SK-N-SH treated with all-trans-retinoic acid at 6 μM for 48 hours (cell line): ENCODE measurements at regions not wholly inside any gene's neighbourhood (a gene's known extent, or its start where the extent isn't known, plus 50 kb on each side); places are given as distances from the start of the nearest gene placed in this dataset.
A peak's percentile ranks its signal among the peaks of the same experiment; 100 is the strongest.

Source experiments
- ATAC-seq: fragments of 200-7000 bp; cut with Tn5 transposase; 3 replicates; pipeline ENCODE4 v1.9.1; 2020; ENCODE audit warnings: mild to moderate bottlenecking, moderate library complexity
- ARNTL ChIP-seq: fragments of 450-650 bp; formaldehyde crosslinking; IDR thresholded peaks from 2 replicates; pipeline ENCODE4 v1.5.0; 2020; ENCODE audit warnings: low read depth, mild to moderate bottlenecking, moderate library complexity, borderline replicate concordance
- BACH2 ChIP-seq: fragments of 250-450 bp; sonication (Bioruptor Pico); IDR thresholded peaks from 2 replicates; pipeline ENCODE4 v1.9.0; 2021; ENCODE audit warnings: mild to moderate bottlenecking, borderline replicate concordance
- ESRRG ChIP-seq: fragments of 250-450 bp; sonication (Bioruptor Pico); IDR thresholded peaks from 2 replicates; pipeline ENCODE4 v1.6.1; 2021; ENCODE audit warnings: mild to moderate bottlenecking
- GLIS3 ChIP-seq: fragments of 250-450 bp; sonication (Bioruptor Pico); IDR thresholded peaks from 2 replicates; pipeline ENCODE4 v1.5.0; 2020; ENCODE audit warnings: mild to moderate bottlenecking, moderate library complexity
- ISL1 ChIP-seq: fragments of 250-450 bp; sonication (Bioruptor Pico); IDR thresholded peaks from 2 replicates; pipeline ENCODE4 v2.1.2; 2022; ENCODE audit warnings: mild to moderate bottlenecking, moderate library complexity
- OSR1 ChIP-seq: fragments of 250-450 bp; sonication (Bioruptor Pico); IDR thresholded peaks from 2 replicates; pipeline ENCODE4 v1.8.0; 2022; ENCODE audit warnings: moderate library complexity, mild to moderate bottlenecking, inconsistent platforms
- PPARA ChIP-seq: fragments of 250-450 bp; sonication (Bioruptor Pico); IDR thresholded peaks from 2 replicates; pipeline ENCODE4 v1.5.0; 2020; ENCODE audit warnings: mild to moderate bottlenecking, borderline replicate concordance
- RARB ChIP-seq: fragments of 250-450 bp; sonication (Bioruptor Pico); IDR thresholded peaks from 2 replicates; pipeline ENCODE4 v1.8.0; 2021; ENCODE audit warnings: mild to moderate bottlenecking, moderate library complexity
- TCF4 ChIP-seq: fragments of 250-450 bp; sonication (Bioruptor Pico); IDR thresholded peaks from 2 replicates; pipeline ENCODE4 v1.8.0; 2021; ENCODE audit warnings: mild to moderate bottlenecking, moderate library complexity, borderline replicate concordance
- TOX ChIP-seq: fragments of 250-450 bp; sonication (Bioruptor Pico); IDR thresholded peaks from 2 replicates; pipeline ENCODE4 v1.8.0; 2021; ENCODE audit warnings: mild to moderate bottlenecking, moderate library complexity, borderline replicate concordance
- ZC3H10 ChIP-seq: fragments of 250-450 bp; sonication (Bioruptor Pico); IDR thresholded peaks from 2 replicates; pipeline ENCODE4 v1.5.1; 2021; ENCODE audit warnings: mild to moderate bottlenecking, moderate library complexity
- ZFP3 ChIP-seq: fragments of 250-450 bp; sonication (Bioruptor Pico); IDR thresholded peaks from 2 replicates; pipeline ENCODE4 v1.5.0; 2020; ENCODE audit warnings: mild to moderate bottlenecking, moderate library complexity
- ZFP30 ChIP-seq: fragments of 450-650 bp; formaldehyde crosslinking; IDR thresholded peaks from 2 replicates; pipeline ENCODE4 v1.5.0; 2022; ENCODE audit warnings: mild to moderate bottlenecking, moderate library complexity
- ZNF565 ChIP-seq: fragments of 450-650 bp; formaldehyde crosslinking; conservative IDR thresholded peaks from 2 replicates; pipeline ENCODE4 v1.5.0; 2020; ENCODE audit warnings: low read depth, mild to moderate bottlenecking, moderate library complexity
- ZNF70 ChIP-seq: fragments of 450-650 bp; formaldehyde crosslinking; IDR thresholded peaks from 2 replicates; pipeline ENCODE4 v1.5.0; 2020; ENCODE audit warnings: mild to moderate bottlenecking, moderate library complexity
- ZNF8 ChIP-seq: fragments of 450-650 bp; formaldehyde crosslinking; IDR thresholded peaks from 2 replicates; pipeline ENCODE4 v1.5.0; 2020; ENCODE audit warnings: mild to moderate bottlenecking, moderate library complexity
- TF ChIP-seq, protein P1 (sequence below): fragments of 250-450 bp; sonication (Bioruptor Pico); IDR thresholded peaks from 2 replicates; pipeline ENCODE4 v1.5.0; 2020; ENCODE audit warnings: mild to moderate bottlenecking, moderate library complexity
- TF ChIP-seq, protein P2 (sequence below): fragments of 250-450 bp; sonication (Bioruptor Pico); IDR thresholded peaks from 2 replicates; pipeline ENCODE4 v1.5.1; 2021; ENCODE audit warnings: mild to moderate bottlenecking, moderate library complexity
- TF ChIP-seq, protein P3 (sequence below): fragments of 250-450 bp; sonication (Bioruptor Pico); IDR thresholded peaks from 2 replicates; pipeline ENCODE4 v1.8.0; 2020; ENCODE audit warnings: mild to moderate bottlenecking, moderate library complexity, borderline replicate concordance
- TF ChIP-seq, protein P4 (sequence below): fragments of 250-450 bp; sonication (Bioruptor Pico); IDR thresholded peaks from 2 replicates; pipeline ENCODE4 v1.8.0; 2021; ENCODE audit warnings: low read depth, mild to moderate bottlenecking, moderate library complexity, borderline replicate concordance
- TF ChIP-seq, protein P5 (sequence below): fragments of 250-450 bp; sonication (Bioruptor Pico); IDR thresholded peaks from 2 replicates; pipeline ENCODE4 v1.5.1; 2020; ENCODE audit warnings: low read depth, mild to moderate bottlenecking, moderate library complexity

DNA sequence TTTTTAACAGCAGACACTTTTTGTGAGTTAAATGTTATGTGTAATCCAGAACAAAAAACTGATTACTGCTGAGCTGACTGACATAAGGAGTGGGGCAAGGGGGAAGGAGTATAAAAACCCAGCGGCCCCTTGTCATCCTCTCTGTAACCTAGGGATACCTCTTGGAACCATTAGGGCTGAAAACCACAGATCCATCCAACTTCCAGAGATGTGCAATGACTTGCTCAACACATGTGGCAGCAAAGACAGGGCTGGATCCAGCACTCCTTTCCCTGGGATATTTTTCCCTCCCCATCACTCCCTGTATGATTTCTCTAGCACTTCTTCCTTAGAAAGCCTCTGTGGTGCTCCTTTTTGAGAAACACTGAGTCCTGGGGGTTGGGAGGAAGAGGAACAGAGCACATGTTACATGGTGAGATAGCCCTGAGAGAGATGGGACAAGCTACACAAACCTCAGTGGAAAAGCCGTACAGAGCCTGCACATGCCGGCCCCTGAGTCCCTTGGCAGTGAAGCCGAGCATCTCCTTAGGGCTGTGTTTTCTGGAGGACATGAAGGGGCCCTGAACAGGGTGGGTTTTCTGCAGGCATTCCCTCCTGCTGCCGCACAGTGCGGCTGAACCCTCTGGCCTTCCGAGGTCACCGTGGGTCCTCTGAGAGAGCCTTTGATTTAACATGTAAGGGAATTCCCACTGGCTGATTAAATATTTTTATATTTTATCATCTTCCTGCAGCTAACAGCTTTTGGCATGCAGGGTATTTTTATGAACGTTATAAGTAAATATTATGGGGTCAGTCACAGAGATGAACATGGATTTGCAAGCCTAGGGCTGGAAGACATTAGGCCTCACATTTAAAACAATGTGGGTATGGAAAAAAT is 219.9 kb downstream of the COG6 start:
- TF ChIP-seq TCF4: no peak
- TF ChIP-seq, protein P1, sequence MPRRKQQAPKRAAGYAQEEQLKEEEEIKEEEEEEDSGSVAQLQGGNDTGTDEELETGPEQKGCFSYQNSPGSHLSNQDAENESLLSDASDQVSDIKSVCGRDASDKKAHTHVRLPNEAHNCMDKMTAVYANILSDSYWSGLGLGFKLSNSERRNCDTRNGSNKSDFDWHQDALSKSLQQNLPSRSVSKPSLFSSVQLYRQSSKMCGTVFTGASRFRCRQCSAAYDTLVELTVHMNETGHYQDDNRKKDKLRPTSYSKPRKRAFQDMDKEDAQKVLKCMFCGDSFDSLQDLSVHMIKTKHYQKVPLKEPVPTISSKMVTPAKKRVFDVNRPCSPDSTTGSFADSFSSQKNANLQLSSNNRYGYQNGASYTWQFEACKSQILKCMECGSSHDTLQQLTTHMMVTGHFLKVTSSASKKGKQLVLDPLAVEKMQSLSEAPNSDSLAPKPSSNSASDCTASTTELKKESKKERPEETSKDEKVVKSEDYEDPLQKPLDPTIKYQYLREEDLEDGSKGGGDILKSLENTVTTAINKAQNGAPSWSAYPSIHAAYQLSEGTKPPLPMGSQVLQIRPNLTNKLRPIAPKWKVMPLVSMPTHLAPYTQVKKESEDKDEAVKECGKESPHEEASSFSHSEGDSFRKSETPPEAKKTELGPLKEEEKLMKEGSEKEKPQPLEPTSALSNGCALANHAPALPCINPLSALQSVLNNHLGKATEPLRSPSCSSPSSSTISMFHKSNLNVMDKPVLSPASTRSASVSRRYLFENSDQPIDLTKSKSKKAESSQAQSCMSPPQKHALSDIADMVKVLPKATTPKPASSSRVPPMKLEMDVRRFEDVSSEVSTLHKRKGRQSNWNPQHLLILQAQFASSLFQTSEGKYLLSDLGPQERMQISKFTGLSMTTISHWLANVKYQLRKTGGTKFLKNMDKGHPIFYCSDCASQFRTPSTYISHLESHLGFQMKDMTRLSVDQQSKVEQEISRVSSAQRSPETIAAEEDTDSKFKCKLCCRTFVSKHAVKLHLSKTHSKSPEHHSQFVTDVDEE (CRISPR knock-in tag): no peak
- TF ChIP-seq ZNF70: no peak
- TF ChIP-seq, all 23 proteins: peak for 0
- ATAC-seq: peak; percentile 45

DNA sequence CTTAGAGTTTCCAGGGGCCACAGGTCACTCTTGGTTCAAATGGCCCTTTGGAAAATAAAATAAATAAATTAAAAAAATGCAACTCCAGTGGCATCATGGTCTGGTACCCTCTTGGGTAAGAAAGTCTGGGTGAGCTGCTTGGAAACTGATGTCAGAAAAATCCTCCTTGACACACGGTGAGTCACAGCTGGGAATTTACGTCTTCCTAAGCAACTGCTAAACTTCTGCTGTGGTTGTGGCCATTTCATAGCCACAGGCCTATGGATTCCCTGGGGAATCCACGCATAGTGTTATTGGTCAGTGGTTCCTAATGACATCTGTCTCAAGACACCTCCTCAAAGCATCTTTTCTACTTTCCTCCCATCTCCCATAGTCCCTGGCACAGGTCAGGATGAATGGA is 220.8 kb downstream of the COG6 start:
- ATAC-seq: peak; percentile 67
- TF ChIP-seq GLIS3 (no peak), ISL1 (CRISPR knock-in tag) (no peak), PPARA (CRISPR knock-in tag) (no peak), TCF4 (no peak), ARNTL (CRISPR knock-in tag) (no peak), ZNF565 (CRISPR knock-in tag) (no peak), ZNF70 (no peak), BACH2 (no peak), ZFP30 (CRISPR knock-in tag) (no peak), OSR1 (no peak), ZNF8 (CRISPR knock-in tag) (no peak), RARB (CRISPR knock-in tag) (no peak), ZFP3 (CRISPR knock-in tag) (no peak), TOX (no peak), ESRRG (CRISPR knock-in tag) (no peak)
- TF ChIP-seq, protein P2, sequence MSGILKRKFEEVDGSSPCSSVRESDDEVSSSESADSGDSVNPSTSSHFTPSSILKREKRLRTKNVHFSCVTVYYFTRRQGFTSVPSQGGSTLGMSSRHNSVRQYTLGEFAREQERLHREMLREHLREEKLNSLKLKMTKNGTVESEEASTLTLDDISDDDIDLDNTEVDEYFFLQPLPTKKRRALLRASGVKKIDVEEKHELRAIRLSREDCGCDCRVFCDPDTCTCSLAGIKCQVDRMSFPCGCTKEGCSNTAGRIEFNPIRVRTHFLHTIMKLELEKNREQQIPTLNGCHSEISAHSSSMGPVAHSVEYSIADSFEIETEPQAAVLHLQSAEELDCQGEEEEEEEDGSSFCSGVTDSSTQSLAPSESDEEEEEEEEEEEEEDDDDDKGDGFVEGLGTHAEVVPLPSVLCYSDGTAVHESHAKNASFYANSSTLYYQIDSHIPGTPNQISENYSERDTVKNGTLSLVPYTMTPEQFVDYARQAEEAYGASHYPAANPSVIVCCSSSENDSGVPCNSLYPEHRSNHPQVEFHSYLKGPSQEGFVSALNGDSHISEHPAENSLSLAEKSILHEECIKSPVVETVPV (CRISPR knock-in tag): no peak
- TF ChIP-seq, protein P3, sequence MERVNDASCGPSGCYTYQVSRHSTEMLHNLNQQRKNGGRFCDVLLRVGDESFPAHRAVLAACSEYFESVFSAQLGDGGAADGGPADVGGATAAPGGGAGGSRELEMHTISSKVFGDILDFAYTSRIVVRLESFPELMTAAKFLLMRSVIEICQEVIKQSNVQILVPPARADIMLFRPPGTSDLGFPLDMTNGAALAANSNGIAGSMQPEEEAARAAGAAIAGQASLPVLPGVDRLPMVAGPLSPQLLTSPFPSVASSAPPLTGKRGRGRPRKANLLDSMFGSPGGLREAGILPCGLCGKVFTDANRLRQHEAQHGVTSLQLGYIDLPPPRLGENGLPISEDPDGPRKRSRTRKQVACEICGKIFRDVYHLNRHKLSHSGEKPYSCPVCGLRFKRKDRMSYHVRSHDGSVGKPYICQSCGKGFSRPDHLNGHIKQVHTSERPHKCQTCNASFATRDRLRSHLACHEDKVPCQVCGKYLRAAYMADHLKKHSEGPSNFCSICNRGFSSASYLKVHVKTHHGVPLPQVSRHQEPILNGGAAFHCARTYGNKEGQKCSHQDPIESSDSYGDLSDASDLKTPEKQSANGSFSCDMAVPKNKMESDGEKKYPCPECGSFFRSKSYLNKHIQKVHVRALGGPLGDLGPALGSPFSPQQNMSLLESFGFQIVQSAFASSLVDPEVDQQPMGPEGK (CRISPR knock-in tag): no peak
- TF ChIP-seq, protein P4, sequence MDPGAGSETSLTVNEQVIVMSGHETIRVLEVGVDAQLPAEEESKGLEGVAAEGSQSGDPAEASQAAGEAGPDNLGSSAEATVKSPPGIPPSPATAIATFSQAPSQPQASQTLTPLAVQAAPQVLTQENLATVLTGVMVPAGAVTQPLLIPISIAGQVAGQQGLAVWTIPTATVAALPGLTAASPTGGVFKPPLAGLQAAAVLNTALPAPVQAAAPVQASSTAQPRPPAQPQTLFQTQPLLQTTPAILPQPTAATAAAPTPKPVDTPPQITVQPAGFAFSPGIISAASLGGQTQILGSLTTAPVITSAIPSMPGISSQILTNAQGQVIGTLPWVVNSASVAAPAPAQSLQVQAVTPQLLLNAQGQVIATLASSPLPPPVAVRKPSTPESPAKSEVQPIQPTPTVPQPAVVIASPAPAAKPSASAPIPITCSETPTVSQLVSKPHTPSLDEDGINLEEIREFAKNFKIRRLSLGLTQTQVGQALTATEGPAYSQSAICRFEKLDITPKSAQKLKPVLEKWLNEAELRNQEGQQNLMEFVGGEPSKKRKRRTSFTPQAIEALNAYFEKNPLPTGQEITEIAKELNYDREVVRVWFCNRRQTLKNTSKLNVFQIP (CRISPR knock-in tag): no peak
- TF ChIP-seq, all 23 proteins: peak for 0

DNA sequence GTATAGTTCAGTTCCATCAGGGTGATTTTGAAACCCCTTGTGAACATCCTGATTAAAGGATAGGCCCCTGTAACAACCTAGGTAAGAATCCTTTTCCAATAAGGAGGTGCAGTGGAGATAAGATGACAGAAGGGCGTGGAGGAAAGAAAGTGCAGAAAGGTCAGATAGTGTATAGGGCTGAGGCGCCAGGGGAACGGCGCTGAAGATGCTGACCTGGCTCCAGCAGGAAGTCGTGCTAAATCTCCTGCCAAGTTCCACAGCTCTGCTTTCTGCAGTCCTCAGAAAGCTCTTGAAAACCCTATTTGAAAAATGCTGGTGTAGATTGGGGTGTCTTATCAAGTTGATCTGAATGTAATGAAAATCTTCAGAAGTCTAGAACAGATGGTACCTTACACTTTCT is 221.7 kb downstream of the COG6 start:
- ATAC-seq: no peak
- TF ChIP-seq PPARA (CRISPR knock-in tag) (no peak), GLIS3 (no peak), ARNTL (CRISPR knock-in tag) (no peak), BACH2 (no peak), TCF4 (no peak), ZC3H10 (CRISPR knock-in tag) (no peak)
- TF ChIP-seq, protein P5, sequence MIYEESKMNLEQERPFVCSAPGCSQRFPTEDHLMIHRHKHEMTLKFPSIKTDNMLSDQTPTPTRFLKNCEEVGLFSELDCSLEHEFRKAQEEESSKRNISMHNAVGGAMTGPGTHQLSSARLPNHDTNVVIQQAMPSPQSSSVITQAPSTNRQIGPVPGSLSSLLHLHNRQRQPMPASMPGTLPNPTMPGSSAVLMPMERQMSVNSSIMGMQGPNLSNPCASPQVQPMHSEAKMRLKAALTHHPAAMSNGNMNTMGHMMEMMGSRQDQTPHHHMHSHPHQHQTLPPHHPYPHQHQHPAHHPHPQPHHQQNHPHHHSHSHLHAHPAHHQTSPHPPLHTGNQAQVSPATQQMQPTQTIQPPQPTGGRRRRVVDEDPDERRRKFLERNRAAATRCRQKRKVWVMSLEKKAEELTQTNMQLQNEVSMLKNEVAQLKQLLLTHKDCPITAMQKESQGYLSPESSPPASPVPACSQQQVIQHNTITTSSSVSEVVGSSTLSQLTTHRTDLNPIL (CRISPR knock-in tag): no peak
